HUES48 (cell line): ENCODE measurements at regions not wholly inside any gene's neighbourhood (a gene's known extent, or its start where the extent isn't known, plus 50 kb on each side); places are given as distances from the start of the nearest gene placed in this dataset.

Source experiments
- H3K27ac ChIP-seq: one replicate; pipeline ENCODE4 v1.7.0; 2013; ENCODE audit warnings: low read depth, low read length, inconsistent platforms
- H3K27me3 ChIP-seq: 2 replicates; pipeline ENCODE4 v1.6.1; 2013; ENCODE audit warnings: mild to moderate bottlenecking, low read length; ENCODE audit not compliant: control insufficient read depth, insufficient read depth
- H3K36me3 ChIP-seq: 2 replicates; pipeline ENCODE4 v1.6.1; 2013; ENCODE audit warnings: low read length; ENCODE audit not compliant: control insufficient read depth, insufficient read depth
- H3K4me1 ChIP-seq: 2 replicates; pipeline ENCODE4 v1.6.1; 2013; ENCODE audit warnings: mild to moderate bottlenecking, low read length; ENCODE audit not compliant: control insufficient read depth, insufficient read depth
- H3K4me3 ChIP-seq: 2 replicates; pipeline ENCODE4 v1.5.1; 2013; ENCODE audit warnings: mild to moderate bottlenecking, low read depth, low read length
- H3K9ac ChIP-seq: 2 replicates; pipeline ENCODE4 v1.6.1; 2013; ENCODE audit warnings: mild to moderate bottlenecking, low read depth, low read length, moderate library complexity
- H3K9me3 ChIP-seq: 2 replicates; pipeline ENCODE4 v1.6.1; 2013; ENCODE audit warnings: low read length; ENCODE audit not compliant: control insufficient read depth, insufficient read depth

DNA sequence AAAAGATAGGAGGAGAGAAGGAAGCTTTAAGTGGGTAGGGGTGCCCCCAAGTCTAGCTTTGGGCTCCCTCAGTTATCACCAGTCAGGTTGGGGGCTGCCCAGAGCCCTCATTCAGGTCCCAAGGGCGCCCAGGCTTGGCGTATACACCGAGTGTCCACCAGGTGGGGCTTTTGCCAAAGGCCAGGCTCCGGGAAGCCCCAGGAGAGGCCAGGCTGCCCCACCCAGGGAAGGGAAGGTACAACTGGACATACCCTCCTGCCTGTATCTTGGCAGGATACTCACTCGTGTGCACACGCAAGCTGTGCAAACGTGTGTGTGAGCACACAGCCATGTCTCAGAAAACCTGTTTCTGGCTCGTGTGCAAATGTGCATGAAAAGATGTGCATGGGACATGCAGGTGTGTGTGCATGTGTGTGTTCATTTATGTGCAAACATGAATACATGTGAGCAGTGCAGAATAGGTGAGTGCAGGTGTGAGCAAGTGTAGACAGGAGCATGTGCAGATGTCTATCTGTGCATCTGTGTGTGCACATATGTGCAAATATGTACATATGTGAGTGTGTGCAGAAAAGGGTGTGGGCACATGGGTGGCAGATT, 103.9 kb upstream of the MYL2 start:
- H3K36me3 ChIP-seq: no peaks in the 10 kb centered on the region
- no peak overlapping the region for H3K27ac ChIP-seq
- H3K4me3 ChIP-seq: no peak overlapping the region
- H3K4me1 ChIP-seq: no peaks in the 10 kb centered on the region
- H3K9ac ChIP-seq: no peak overlapping the region
- no peaks in the 10 kb centered on the region for H3K9me3 ChIP-seq
- H3K27me3 ChIP-seq: peaks cover 17% of the 10 kb centered on the region; the same call in 1 of the 2 replicates

GRCh38 chr12:111022386-111022785, 102.0 kb upstream of the MYL2 start:
- H3K4me1 ChIP-seq: no peaks in the 10 kb centered on the region
- H3K36me3 ChIP-seq: no peaks in the 10 kb centered on the region
- H3K9ac ChIP-seq: no peak overlapping the region
- H3K4me3 ChIP-seq: no peak overlapping the region
- H3K9me3 ChIP-seq: no peaks in the 10 kb centered on the region
- no peak overlapping the region for H3K27ac ChIP-seq
- H3K27me3 ChIP-seq: peaks cover 14% of the 10 kb centered on the region; the same call in 1 of the 2 replicates

GRCh38 chr12:111014547-111014946, 94.2 kb upstream of the MYL2 start:
- Histone ChIP-seq H3K9ac (no peak overlapping the region), H3K4me3 (no peak overlapping the region), H3K9me3 (no peaks in the 10 kb centered on the region), H3K4me1 (no peaks in the 10 kb centered on the region), H3K36me3 (no peaks in the 10 kb centered on the region), H3K27me3 (peaks cover 2% of the 10 kb centered on the region; the same call in 1 of the 2 replicates), H3K27ac (no peak overlapping the region)

- Histone ChIP-seq H3K9ac (no peak overlapping the region), H3K36me3 (no peaks in the 10 kb centered on the region), H3K9me3 (no peaks in the 10 kb centered on the region), H3K27me3 (peaks cover 2% of the 10 kb centered on the region; the same call in 1 of the 2 replicates), H3K4me1 (no peaks in the 10 kb centered on the region), H3K27ac (no peak overlapping the region), H3K4me3 (no peak overlapping the region)
Measured at GRCh38 chr12:111012918-111013317, 92.5 kb upstream of the MYL2 start.

- Histone ChIP-seq H3K4me3 (no peak overlapping the region), H3K4me1 (no peaks in the 10 kb centered on the region), H3K9me3 (no peaks in the 10 kb centered on the region), H3K36me3 (no peaks in the 10 kb centered on the region), H3K27me3 (peaks cover 2% of the 10 kb centered on the region; the same call in 1 of the 2 replicates), H3K9ac (no peak overlapping the region), H3K27ac (no peak overlapping the region)
Measured at GRCh38 chr12:111011999-111012600, 91.7 kb upstream of the MYL2 start.

- H3K9me3 ChIP-seq: no peaks in the 10 kb centered on the region
- no peak overlapping the region for H3K27ac ChIP-seq
- no peak overlapping the region for H3K4me3 ChIP-seq
- H3K27me3 ChIP-seq: peaks cover under 1% of the 10 kb centered on the region; the same call in 1 of the 2 replicates
- H3K36me3 ChIP-seq: no peaks in the 10 kb centered on the region
- H3K9ac ChIP-seq: no peak overlapping the region
- H3K4me1 ChIP-seq: no peaks in the 10 kb centered on the region
Measured at GRCh38 chr12:111010916-111011657, 90.7 kb upstream of the MYL2 start.

- Histone ChIP-seq H3K27me3 (no peaks in the 10 kb centered on the region), H3K9me3 (no peaks in the 10 kb centered on the region), H3K27ac (no peak overlapping the region), H3K9ac (no peak overlapping the region), H3K36me3 (no peaks in the 10 kb centered on the region), H3K4me1 (no peaks in the 10 kb centered on the region), H3K4me3 (no peak overlapping the region)
Measured at GRCh38 chr12:111010061-111010460, 89.7 kb upstream of the MYL2 start.

GRCh38 chr12:111006621-111007020, 86.2 kb upstream of the MYL2 start:
- Histone ChIP-seq H3K27ac (no peak overlapping the region), H3K27me3 (no peaks in the 10 kb centered on the region), H3K4me1 (no peaks in the 10 kb centered on the region), H3K9ac (no peak overlapping the region), H3K36me3 (no peaks in the 10 kb centered on the region), H3K9me3 (no peaks in the 10 kb centered on the region), H3K4me3 (no peak overlapping the region)

DNA sequence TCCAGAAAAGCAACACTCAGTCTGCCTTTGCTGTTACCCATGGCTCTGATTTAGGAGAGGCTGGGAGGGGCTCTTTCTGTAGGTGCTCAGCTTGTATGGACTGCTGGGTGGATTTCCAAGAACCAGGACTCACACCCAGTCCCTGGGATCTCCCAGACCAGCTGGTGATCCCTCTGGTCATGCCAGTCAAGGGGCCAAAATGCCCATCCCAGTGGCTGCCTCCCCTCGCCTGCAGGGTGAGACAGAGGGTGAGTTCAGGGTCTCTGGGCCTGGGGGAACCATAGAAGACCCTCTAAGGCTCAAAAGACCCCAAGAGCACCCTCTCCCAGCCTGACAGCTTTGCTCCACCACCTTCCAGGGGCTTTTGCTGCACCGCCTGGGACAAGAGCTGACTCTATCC, 78.6 kb upstream of the MYL2 start:
- no peak overlapping the region for H3K9ac ChIP-seq
- H3K27me3 ChIP-seq: no peaks in the 10 kb centered on the region
- H3K36me3 ChIP-seq: no peaks in the 10 kb centered on the region
- H3K27ac ChIP-seq: no peak overlapping the region
- no peaks in the 10 kb centered on the region for H3K9me3 ChIP-seq
- H3K4me1 ChIP-seq: no peaks in the 10 kb centered on the region
- no peak overlapping the region for H3K4me3 ChIP-seq

DNA sequence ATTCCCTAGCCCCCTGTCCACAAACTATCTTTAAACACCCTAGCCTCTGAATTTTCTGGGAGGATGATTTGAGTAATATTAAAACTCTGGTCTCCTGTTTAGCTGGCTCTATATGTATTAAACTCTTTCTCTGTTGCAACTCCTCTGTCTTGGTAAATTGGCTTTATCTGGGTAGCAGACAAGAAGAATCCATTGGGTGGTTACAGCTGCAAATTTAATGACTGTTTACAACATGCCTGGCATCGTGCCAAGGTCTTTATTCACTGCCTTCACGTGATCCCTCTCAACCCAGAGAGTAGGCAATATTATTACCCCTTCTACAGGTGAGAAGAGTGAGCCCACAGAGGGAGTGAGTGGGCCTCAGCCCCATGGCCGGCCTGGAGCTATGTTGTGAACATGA, 77.8 kb upstream of the MYL2 start:
- Histone ChIP-seq H3K9ac (no peak overlapping the region), H3K36me3 (no peaks in the 10 kb centered on the region), H3K4me1 (no peaks in the 10 kb centered on the region), H3K9me3 (no peaks in the 10 kb centered on the region), H3K27ac (no peak overlapping the region), H3K27me3 (no peaks in the 10 kb centered on the region), H3K4me3 (no peak overlapping the region)

DNA sequence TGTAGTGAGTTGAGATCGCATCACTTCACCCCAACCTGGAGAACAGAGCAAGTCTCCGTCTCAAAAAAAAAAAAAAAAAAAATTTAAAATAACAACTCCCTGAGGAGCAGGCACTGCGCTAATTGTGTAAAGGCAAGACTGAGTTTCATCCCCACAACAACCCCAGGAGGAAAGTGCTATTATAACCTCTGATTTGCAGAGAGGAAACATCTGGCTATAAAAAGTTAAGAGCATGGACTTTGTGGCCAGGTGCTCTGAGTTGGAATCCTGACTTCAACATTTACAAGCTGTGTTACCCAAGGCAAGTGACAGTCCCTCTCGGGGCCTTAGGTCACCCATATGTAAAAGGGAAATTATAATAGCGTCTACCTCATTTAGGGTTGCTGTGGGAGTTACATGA, 76.0 kb upstream of the MYL2 start:
- Histone ChIP-seq H3K4me3 (no peak overlapping the region), H3K27ac (no peak overlapping the region), H3K9ac (no peak overlapping the region), H3K9me3 (no peaks in the 10 kb centered on the region), H3K27me3 (no peaks in the 10 kb centered on the region), H3K36me3 (no peaks in the 10 kb centered on the region), H3K4me1 (no peaks in the 10 kb centered on the region)
